SU-DHL-6 (cell line): ENCODE measurements at regions not wholly inside any gene's neighbourhood (a gene's known extent, or its start where the extent isn't known, plus 50 kb on each side); places are given as distances from the start of the nearest gene placed in this dataset.

Source experiments
- H2AFZ ChIP-seq: fragments of 200-600 bp; sonication (generic); 2 replicates; pipeline ENCODE4 v1.6.1; 2014; ENCODE audit warnings: low read depth, mild to moderate bottlenecking, moderate library complexity, mixed read lengths, antibody characterized with exemption, low read length; ENCODE audit not compliant: severe bottlenecking
- H3F3A ChIP-seq: fragments of 200-600 bp; shearing (Covaris generic); 2 replicates; pipeline ENCODE4 v1.6.0; 2016; ENCODE audit warnings: antibody characterized with exemption, mild to moderate bottlenecking; ENCODE audit not compliant: insufficient read depth
- H3K27ac ChIP-seq: fragments of 200-600 bp; sonication (generic); 2 replicates; pipeline ENCODE4 v1.5.1; 2016; ENCODE audit warnings: low read depth, mild to moderate bottlenecking, low read length, moderate library complexity, mixed read lengths
- H3K27me3 ChIP-seq: fragments of 200-600 bp; sonication (generic), shearing (Covaris generic); 2 replicates; pipeline ENCODE4 v1.6.0; 2014; ENCODE audit warnings: mild to moderate bottlenecking, low read length
- H3K36me3 ChIP-seq: fragments of 200-600 bp; sonication (generic); 2 replicates; pipeline ENCODE4 v1.6.1; 2014; ENCODE audit warnings: mild to moderate bottlenecking, low read length, mixed read lengths
- H3K4me2 ChIP-seq: fragments of 300-600, 200-600 bp; shearing (Covaris generic), sonication (generic); 2 replicates; pipeline ENCODE4 v1.6.0; 2014; ENCODE audit warnings: low read length, low read depth, mild to moderate bottlenecking; ENCODE audit not compliant: poor library complexity, severe bottlenecking
- H3K4me3 ChIP-seq: fragments of 200-600 bp; sonication (generic); 2 replicates; pipeline ENCODE4 v1.5.1; 2014; ENCODE audit warnings: antibody characterized with exemption, low read length, mild to moderate bottlenecking, mixed read lengths; ENCODE audit not compliant: insufficient read depth, poor library complexity, severe bottlenecking
- H3K79me2 ChIP-seq: fragments of 200-600 bp; sonication (generic); 2 replicates; pipeline ENCODE4 v1.6.1; 2014; ENCODE audit warnings: mild to moderate bottlenecking, low read length, moderate library complexity; ENCODE audit not compliant: insufficient read depth
- H3K9ac ChIP-seq: fragments of 200-600 bp; sonication (generic); 2 replicates; pipeline ENCODE4 v1.7.0; 2014; ENCODE audit warnings: mild to moderate bottlenecking, low read length
- H3K9me2 ChIP-seq: fragments of 200-600 bp; sonication (generic); replicated peaks from 2 replicates; pipeline ENCODE4 v1.6.1; 2014; ENCODE audit warnings: low read length; ENCODE audit not compliant: insufficient read depth
- H3K9me3 ChIP-seq: fragments of 200-600 bp; sonication (generic); 2 replicates; pipeline ENCODE4 v1.6.1; 2014; ENCODE audit warnings: low read length, mixed read lengths; ENCODE audit not compliant: insufficient read depth
- H4K20me1 ChIP-seq: fragments of 200-600 bp; sonication (generic); 2 replicates; pipeline ENCODE4 v1.6.1; 2014; ENCODE audit warnings: low read depth, mild to moderate bottlenecking, antibody characterized with exemption, low read length, moderate library complexity, mixed read lengths
- CTCF ChIP-seq: fragments of 200-600 bp; sonication (generic); IDR thresholded peaks from one replicate; pipeline ENCODE4 v1.5.1; 2017; ENCODE audit warnings: antibody characterized with exemption, mild to moderate bottlenecking, low read length, moderate library complexity; ENCODE audit not compliant: insufficient read depth, poor library complexity, severe bottlenecking
- EZH2phosphoT487 ChIP-seq: fragments of 200-600 bp; sonication (generic), shearing (Covaris generic); conservative IDR thresholded peaks from 2 replicates; pipeline ENCODE4 v1.6.1; 2018; ENCODE audit warnings: mild to moderate bottlenecking, antibody characterized with exemption, low read length, moderate library complexity, mixed read lengths

DNA sequence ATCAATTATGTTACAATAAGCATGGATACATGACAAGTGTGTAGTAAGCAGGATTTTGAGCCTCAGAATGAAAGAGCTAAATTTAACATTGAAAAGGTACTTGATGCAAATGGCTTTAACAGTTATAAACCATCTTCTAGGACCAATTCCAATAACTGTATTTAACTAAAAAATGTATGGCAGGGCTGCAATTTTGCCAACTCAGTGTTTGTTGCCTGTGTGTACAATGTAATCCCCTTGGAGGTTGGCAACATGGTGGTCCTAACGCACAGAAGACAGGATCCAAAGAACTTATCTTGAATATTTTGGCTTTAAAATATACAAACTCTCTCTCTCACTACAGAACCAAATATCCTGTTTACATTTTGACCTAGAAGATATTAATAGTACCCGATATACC lies 2314.1 kb downstream of the LRRC4C start:
- no peaks in the 10 kb centered on the region for H3K9me2 ChIP-seq
- no peaks in the 10 kb centered on the region for H4K20me1 ChIP-seq
- no peak overlapping the region for H3K9ac ChIP-seq
- no peak for TF ChIP-seq EZH2phosphoT487
- no peak for TF ChIP-seq CTCF
- H3K9me3 ChIP-seq, result no peaks in the 10 kb centered on the region
- H3F3A ChIP-seq, result no peaks in the 10 kb centered on the region
- no peak overlapping the region for H3K27ac ChIP-seq
- no peaks in the 10 kb centered on the region for H3K79me2 ChIP-seq
- H3K4me2 ChIP-seq, result no peak overlapping the region
- no peaks in the 10 kb centered on the region for H3K36me3 ChIP-seq
- H3K27me3 ChIP-seq, result no peaks in the 10 kb centered on the region
- no peak overlapping the region for H2AFZ ChIP-seq
- H3K4me3 ChIP-seq, result no peak overlapping the region

DNA sequence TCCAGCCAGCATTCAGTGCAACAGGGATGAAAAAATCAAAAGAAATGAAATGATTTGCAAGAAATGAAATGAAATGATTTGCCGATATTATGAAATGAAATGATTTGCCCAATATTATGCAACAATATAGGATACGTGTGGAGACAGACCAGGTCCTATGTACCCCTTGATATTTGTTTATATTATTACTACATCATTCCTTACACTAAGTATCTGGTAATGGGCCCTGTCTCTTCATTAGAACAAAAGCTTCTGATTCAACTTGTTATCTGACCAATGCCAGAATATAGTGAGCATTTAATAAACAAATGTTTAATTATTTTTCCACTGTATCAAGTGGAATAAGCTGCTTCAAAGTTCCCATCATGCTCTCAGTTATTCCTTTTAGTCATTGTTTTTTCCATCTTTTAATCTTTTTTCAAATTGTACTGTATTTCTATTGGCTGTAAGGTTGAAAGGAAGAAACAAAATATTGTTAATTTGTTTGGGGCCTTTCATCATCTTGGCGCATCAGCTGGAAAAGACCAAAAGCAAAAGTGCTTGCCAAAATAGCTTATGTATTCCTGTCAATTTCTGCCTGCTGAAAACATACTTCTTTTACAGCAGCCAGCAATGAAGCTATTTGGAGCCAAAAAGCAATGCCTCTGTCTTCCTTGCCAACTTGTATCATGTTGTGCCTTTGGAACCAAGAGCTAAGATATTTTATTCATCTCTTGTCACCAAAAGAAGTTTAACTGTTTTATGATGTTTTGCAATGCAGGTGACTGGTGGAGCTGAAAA lies 2314.9 kb downstream of the LRRC4C start:
- H3K27ac ChIP-seq, result no peak overlapping the region
- H2AFZ ChIP-seq, result no peak overlapping the region
- no peak overlapping the region for H3K4me3 ChIP-seq
- no peaks in the 10 kb centered on the region for H3K36me3 ChIP-seq
- H3K9me2 ChIP-seq, result no peaks in the 10 kb centered on the region
- H3K27me3 ChIP-seq, result no peaks in the 10 kb centered on the region
- no peaks in the 10 kb centered on the region for H3F3A ChIP-seq
- TF ChIP-seq EZH2phosphoT487 (no peak), CTCF (no peak)
- H3K9ac ChIP-seq, result no peak overlapping the region
- no peaks in the 10 kb centered on the region for H3K9me3 ChIP-seq
- no peak overlapping the region for H3K4me2 ChIP-seq
- H4K20me1 ChIP-seq, result no peaks in the 10 kb centered on the region
- H3K79me2 ChIP-seq, result no peaks in the 10 kb centered on the region

GRCh38 chr11:39139581-39139980 lies 2319.9 kb downstream of the LRRC4C start:
- no peaks in the 10 kb centered on the region for H3K27me3 ChIP-seq
- no peak overlapping the region for H3K9ac ChIP-seq
- no peak for TF ChIP-seq EZH2phosphoT487
- no peak for TF ChIP-seq CTCF
- H3F3A ChIP-seq, result no peaks in the 10 kb centered on the region
- H3K36me3 ChIP-seq, result no peaks in the 10 kb centered on the region
- H2AFZ ChIP-seq, result no peak overlapping the region
- H3K9me2 ChIP-seq, result no peaks in the 10 kb centered on the region
- H3K4me3 ChIP-seq, result no peak overlapping the region
- H4K20me1 ChIP-seq, result no peaks in the 10 kb centered on the region
- no peaks in the 10 kb centered on the region for H3K79me2 ChIP-seq
- no peak overlapping the region for H3K4me2 ChIP-seq
- no peaks in the 10 kb centered on the region for H3K9me3 ChIP-seq
- H3K27ac ChIP-seq, result no peak overlapping the region
